HepG2 (cell line): ENCODE measurements at regions not wholly inside any gene's neighbourhood (a gene's known extent, or its start where the extent isn't known, plus 50 kb on each side); places are given as distances from the start of the nearest gene placed in this dataset.
A peak's percentile ranks its signal among the peaks of the same experiment; 100 is the strongest.

Experiments used
- AGO2 ChIP-seq: fragments of 200-400 bp; formaldehyde crosslinking; optimal IDR thresholded peaks from 2 replicates; pipeline ENCODE3; 2017; ENCODE audit warnings: mild to moderate bottlenecking, low read depth, low read length, moderate library complexity
- ARHGAP35 ChIP-seq: sonication (generic); formaldehyde crosslinking; IDR thresholded peaks from 2 replicates; pipeline ENCODE4 v1.9.0; 2022; ENCODE audit warnings: mild to moderate bottlenecking, inconsistent platforms, moderate library complexity, missing genetic modification reagents, borderline replicate concordance
- ARID5B ChIP-seq: IDR thresholded peaks from 2 replicates; pipeline ENCODE4 v1.4.0; 2020; ENCODE audit warnings: mild to moderate bottlenecking, missing genetic modification reagents
- ATF1 ChIP-seq: IDR thresholded peaks from 2 replicates; pipeline ENCODE4 v1.6.1; 2016; ENCODE audit warnings: mild to moderate bottlenecking, control low read depth
- E2F1 ChIP-seq: sonication (generic); formaldehyde crosslinking; IDR thresholded peaks from 2 replicates; pipeline ENCODE4 v1.5.0; 2020; ENCODE audit warnings: missing genetic modification reagents
- ELF3 ChIP-seq: IDR thresholded peaks from 2 replicates; pipeline ENCODE4 v1.6.1; 2016; ENCODE audit warnings: missing genetic modification reagents, missing compliant biosample characterization
- EP300 ChIP-seq, 3 experiments: sonication (generic) in 1 of 3; formaldehyde crosslinking in 1 of 3; IDR thresholded peaks; 2 replicates each; pipeline versions ENCODE4 v1.5.1 to v1.6.1; 2011 to 2020; ENCODE audit warnings: low read depth in 2 of 3, low read length in 2 of 3, borderline replicate concordance in 1 of 3, improper control_type of control experiment in 1 of 3, mild to moderate bottlenecking in 1 of 3, missing genetic modification reagents in 1 of 3, moderate library complexity in 1 of 3
- FLYWCH1 ChIP-seq: sonication (generic); formaldehyde crosslinking; IDR thresholded peaks from 2 replicates; pipeline ENCODE4 v1.8.1; 2023; ENCODE audit warnings: mild to moderate bottlenecking, missing genetic modification reagents
- HNRNPUL1 ChIP-seq: fragments of 200-400 bp; formaldehyde crosslinking; IDR thresholded peaks from 2 replicates; pipeline ENCODE4 v1.6.1; 2017; ENCODE audit warnings: low read depth, mild to moderate bottlenecking, low read length, moderate library complexity
- IRF2 ChIP-seq: IDR thresholded peaks from 2 replicates; pipeline ENCODE4 v1.6.1; 2018; ENCODE audit warnings: missing genetic modification reagents, missing compliant biosample characterization
- MXD3 ChIP-seq: IDR thresholded peaks from 2 replicates; pipeline ENCODE4 v1.6.1; 2016; ENCODE audit warnings: mild to moderate bottlenecking, missing biosample characterization, missing genetic modification reagents
- SMAD1 ChIP-seq: sonication (generic); formaldehyde crosslinking; IDR thresholded peaks from 2 replicates; pipeline ENCODE4 v1.4.0; 2020; ENCODE audit warnings: missing genetic modification reagents, low read depth, mild to moderate bottlenecking, borderline replicate concordance
- TBL1XR1 ChIP-seq: fragments of 150-350 bp; IDR thresholded peaks from 2 replicates; pipeline ENCODE4 v1.6.1; 2014; ENCODE audit warnings: borderline replicate concordance, low read length; ENCODE audit not compliant: partially characterized antibody
- ZBTB20 ChIP-seq: sonication (generic); formaldehyde crosslinking; IDR thresholded peaks from 2 replicates; pipeline ENCODE4 v1.8.1; 2023; ENCODE audit warnings: missing genetic modification reagents, low read depth, mild to moderate bottlenecking, borderline replicate concordance
- ZBTB37 ChIP-seq: sonication (generic); formaldehyde crosslinking; IDR thresholded peaks from 2 replicates; pipeline ENCODE4 v1.4.0; 2020; ENCODE audit warnings: mild to moderate bottlenecking, missing genetic modification reagents
- ZFP41 ChIP-seq: sonication (generic); formaldehyde crosslinking; IDR thresholded peaks from 2 replicates; pipeline ENCODE4 v1.4.0; 2020; ENCODE audit warnings: mild to moderate bottlenecking, missing genetic modification reagents, borderline replicate concordance
- ZNF710 ChIP-seq: sonication (generic); formaldehyde crosslinking; IDR thresholded peaks from 2 replicates; pipeline ENCODE4 v1.5.0; 2020; ENCODE audit warnings: mild to moderate bottlenecking, missing genetic modification reagents, borderline replicate concordance
- ZNF772 ChIP-seq: sonication (generic); formaldehyde crosslinking; IDR thresholded peaks from 2 replicates; pipeline ENCODE4 v1.5.0; 2020; ENCODE audit warnings: mild to moderate bottlenecking, missing genetic modification reagents
- ZSCAN29 ChIP-seq: sonication (generic); formaldehyde crosslinking; conservative IDR thresholded peaks from 2 replicates; pipeline ENCODE4 v1.4.0; 2020; ENCODE audit warnings: mild to moderate bottlenecking, missing genetic modification reagents

- peak; percentile 68 for TF ChIP-seq E2F1 (CRISPR knock-in tag)
- no peak for TF ChIP-seq FLYWCH1 (CRISPR knock-in tag)
- no peak; the same call in 1 of the 2 replicates for TF ChIP-seq ZBTB20
- peak; percentile 92 for TF ChIP-seq AGO2
- peak; percentile 37; the same call in 1 of the 2 replicates for TF ChIP-seq SMAD1 (CRISPR knock-in tag)
- TF ChIP-seq ELF3 (CRISPR knock-in tag): 0 out of 2 replicates have a peak, but pooled peaks have one; percentile 8
- TF ChIP-seq MXD3 (CRISPR knock-in tag): peak; percentile 81
- TF ChIP-seq EP300 (IDR thresholded peaks at IDR 0.05; ENCODE audit: low read depth in 2 of 2, low read length in 2 of 2): peak in 1 of 2 experiments; percentile 46; a peak in 1 of 4 replicates
- no peak for TF ChIP-seq EP300 (CRISPR knock-in tag; IDR thresholded peaks at IDR 0.05; ENCODE audit: borderline replicate concordance)
- TF ChIP-seq ZFP41 (CRISPR knock-in tag): no peak
- peak; percentile 69; the same call in 1 of the 2 replicates for TF ChIP-seq ARHGAP35 (CRISPR knock-in tag)
- no peak for TF ChIP-seq ZBTB37 (CRISPR knock-in tag)
- no peak for TF ChIP-seq ATF1 (CRISPR knock-in tag)
- no peak for TF ChIP-seq ZSCAN29 (CRISPR knock-in tag)
- peak; percentile 81 for TF ChIP-seq ZNF710 (CRISPR knock-in tag)
- TF ChIP-seq ZNF772 (CRISPR knock-in tag): peak; percentile 51; the same call in 1 of the 2 replicates
- TF ChIP-seq HNRNPUL1: no peak
- no peak; the same call in 1 of the 2 replicates for TF ChIP-seq ARID5B (CRISPR knock-in tag)
- TF ChIP-seq TBL1XR1: peak; percentile 10
- TF ChIP-seq IRF2: peak; percentile 23
These were observed 110.5 kb downstream of the KCNRG start (continued) for GRCh38 chr13:50125554-50126262.
